ENCODE measurements at regions not wholly inside any gene's neighbourhood (a gene's known extent, or its start where the extent isn't known, plus 50 kb on each side); places are given as distances from the start of the nearest gene placed in this dataset.
A peak's percentile ranks its signal among the peaks of the same experiment; 100 is the strongest.

- DNase-seq, result peak in 3 of 4 experiments; percentile 18 to 37 (median 35)
These were observed 158.5 kb downstream of the CD83 start for GRCh38 chr6:14276071-14276470.

DNA sequence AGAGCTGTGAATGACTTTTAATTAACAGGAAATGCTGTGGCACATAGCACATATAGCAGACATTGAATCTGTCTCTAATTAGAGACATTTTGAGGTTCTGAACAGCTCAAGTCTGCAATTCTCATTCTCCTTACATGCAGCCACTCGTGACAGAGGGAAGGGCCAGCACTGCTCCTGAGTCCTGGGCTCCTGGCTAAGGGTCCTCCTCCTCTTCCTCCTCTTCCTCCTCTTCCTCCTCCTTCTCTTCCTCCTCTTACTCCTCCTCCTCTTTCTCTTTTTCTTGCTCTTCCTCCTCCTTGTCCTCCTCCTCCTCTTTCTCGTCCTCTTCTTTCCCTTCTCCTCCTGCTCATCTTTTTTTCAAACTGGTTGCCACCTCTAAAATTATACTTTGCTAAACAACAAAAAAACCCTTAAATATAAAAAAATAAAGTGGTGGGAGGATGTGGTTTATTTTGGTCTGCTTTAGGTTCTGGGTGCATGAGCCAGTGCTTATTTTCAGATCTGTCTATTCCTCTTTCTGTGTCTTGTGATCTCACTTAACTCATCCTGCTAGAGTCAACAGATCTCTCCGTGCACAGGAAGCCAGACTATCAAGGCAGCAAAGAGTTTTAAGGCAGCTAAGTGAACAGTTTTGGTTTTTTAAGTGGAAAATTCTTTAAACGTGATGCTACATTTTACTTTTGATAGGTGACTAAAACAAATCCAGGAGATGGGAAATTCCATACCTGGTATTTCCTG lies 159.3 kb downstream of the CD83 start:
- peak; percentile 70 to 94 (median 84) for DNase-seq

DNA sequence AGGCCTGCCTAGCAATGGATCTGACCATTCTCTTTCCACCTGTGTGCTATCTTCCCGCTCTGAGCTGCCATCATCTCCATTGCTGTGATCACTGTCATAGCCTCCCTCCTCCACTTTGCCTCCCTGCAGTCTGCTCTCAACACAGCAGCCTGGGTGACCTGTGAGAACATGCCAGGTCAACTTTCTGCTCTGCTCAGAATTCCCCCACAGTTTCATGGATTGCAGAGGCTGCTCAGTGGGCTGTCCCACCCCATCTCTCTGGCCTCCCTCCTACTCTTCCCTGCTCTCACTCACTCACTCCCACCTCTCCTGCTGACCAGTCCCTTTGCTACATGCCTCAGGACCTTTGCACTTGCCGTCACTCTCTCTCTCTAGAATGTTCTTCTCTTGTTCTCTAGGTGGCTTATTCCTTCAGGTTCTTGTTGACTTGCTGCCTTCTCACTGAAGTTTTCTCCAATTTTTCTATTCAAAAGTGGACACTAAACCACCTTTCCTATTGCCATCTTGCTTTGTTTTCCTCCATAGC lies 159.9 kb downstream of the CD83 start:
- peak; percentile 11 to 55 (median 49) for DNase-seq

- DNase-seq, result peak; percentile 33 to 77 (median 54)
These were observed 160.4 kb downstream of the CD83 start for GRCh38 chr6:14278006-14278405.

- no peak for DNase-seq
These were observed 160.9 kb downstream of the CD83 start for GRCh38 chr6:14278446-14278845.

- DNase-seq, result no peak
These were observed 162.5 kb downstream of the CD83 start for GRCh38 chr6:14280006-14280510.

GRCh38 chr6:14280766-14281293 lies 163.3 kb downstream of the CD83 start:
- no peak for DNase-seq

- DNase-seq, result no peak
These were observed 164.5 kb downstream of the CD83 start for GRCh38 chr6:14281811-14282660.

DNA sequence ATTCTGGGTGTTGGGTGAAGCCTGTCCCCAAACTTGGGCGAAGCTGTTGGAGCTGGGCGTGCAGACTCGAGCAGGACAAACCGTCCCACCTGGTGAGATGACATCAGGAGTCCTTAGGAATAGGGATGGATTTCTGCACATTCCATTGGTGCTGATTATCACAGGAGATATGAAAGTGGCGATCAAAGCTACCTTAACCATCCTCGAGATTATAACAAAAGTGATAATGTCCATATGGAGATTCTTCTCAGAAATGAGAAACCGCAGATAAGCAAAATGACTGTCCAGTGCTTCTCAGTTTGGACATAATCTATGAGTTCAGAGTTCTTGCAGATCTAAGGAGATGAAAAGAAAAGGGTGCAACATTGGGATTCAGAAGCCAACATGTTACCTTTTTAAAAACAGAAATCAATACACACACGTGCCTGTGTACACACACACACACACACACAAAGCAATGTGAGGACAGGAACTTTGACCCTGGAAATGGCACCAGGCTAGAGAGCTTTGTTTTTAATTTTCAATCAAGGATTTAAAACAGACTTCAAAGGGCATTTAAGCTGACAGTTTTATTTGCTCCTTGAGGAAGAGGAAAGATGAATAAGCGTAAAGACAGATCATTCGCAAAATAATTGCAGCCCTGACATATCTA lies 165.4 kb downstream of the CD83 start:
- DNase-seq, result no peak

DNA sequence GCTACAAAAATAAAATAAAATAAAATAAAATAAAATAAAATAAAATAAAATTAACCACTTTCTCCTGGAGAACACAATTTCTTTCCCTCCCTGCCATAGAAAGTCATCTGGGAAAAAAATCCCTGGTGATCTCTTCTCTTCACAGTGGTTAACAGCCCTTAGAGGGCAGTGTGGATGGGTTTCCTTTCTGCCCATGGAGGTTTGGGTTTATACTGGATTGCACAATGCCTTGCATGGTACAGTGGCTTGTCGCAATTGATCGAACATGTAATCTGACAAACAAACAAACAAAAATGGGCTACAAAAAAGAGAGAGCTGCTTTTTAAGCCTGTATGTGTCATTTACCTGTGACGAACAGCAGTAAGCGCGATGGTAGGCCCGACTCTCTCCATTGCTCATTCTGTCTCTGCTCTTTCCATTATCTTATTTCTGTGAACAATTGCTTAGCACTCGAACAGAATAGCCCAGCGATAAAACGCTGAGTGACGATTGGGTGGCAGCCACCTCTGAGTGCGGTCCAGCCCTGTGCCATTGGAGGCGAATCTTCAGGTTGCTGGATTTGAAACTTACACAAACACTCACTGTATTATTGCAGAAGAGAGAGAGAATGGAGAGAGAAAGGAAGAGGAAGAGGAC lies 166.1 kb downstream of the CD83 start:
- DNase-seq, result peak in 3 of 4 experiments; percentile 35 to 50 (median 39)

DNA sequence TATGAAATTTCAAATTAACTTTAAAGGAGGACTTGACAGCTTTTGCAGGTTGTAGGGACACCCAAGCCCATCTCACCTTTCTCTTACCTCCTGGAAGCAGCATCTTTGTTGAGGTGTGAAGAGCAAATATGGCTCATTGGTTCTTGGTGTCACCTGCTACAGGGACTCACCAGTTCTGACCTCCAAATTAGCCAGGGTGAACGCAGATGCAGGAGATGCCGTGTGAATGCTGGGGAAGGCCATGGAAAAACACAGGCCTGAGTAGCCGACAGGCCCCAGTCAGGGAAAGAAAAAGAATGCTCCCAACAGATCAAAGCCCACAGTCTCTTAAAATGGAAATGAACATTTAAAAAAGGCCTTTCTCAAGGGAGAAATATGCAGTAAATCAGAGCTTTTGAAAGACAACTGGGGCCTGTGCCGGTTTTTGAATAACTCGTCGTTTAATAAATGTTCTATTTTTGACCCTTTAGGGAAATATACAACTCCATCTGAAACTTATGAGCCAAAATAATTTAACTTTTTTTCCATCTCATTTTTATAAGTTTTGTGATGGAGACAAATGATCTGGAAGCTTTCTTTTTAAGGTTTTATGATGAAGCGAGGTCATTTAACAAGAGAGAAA lies 167.5 kb downstream of the CD83 start:
- DNase-seq, result no peak

- DNase-seq, result no peak
These were observed 168.6 kb downstream of the CD83 start for GRCh38 chr6:14286144-14286543.

GRCh38 chr6:14286634-14287428 lies 169.3 kb downstream of the CD83 start:
- DNase-seq, result no peak

GRCh38 chr6:14287707-14288106 lies 170.1 kb downstream of the CD83 start:
- DNase-seq, result no peak

- no peak for DNase-seq
These were observed 171.3 kb downstream of the CD83 start for GRCh38 chr6:14288910-14289309.

GRCh38 chr6:14290041-14290771 lies 172.6 kb downstream of the CD83 start:
- no peak for DNase-seq

GRCh38 chr6:14290772-14291330 lies 173.3 kb downstream of the CD83 start:
- no peak for DNase-seq

DNA sequence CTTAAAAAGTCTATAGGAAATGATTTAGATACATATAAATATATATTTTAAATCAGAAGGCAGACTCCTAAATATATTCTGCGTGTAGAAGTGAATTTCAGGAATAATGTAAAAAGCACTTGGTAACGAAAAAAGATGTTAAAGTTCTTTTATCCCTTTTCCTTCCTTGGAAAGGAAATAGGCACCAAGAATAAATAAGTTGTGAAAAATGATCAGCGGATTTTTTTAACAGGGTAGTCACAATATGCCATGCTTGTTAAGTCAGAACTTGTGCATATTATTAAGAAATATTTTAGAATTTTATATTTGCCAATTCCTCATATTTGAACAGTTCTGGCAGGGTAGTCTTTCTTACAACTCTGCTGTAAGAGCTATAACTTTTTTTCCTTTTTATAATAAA lies 173.8 kb downstream of the CD83 start:
- no peak for DNase-seq

GRCh38 chr6:14292119-14292518 lies 174.5 kb downstream of the CD83 start:
- DNase-seq, result no peak
